HepG2 (cell line): ENCODE measurements at regions not wholly inside any gene's neighbourhood (a gene's known extent, or its start where the extent isn't known, plus 50 kb on each side); places are given as distances from the start of the nearest gene placed in this dataset.

Experiments
- EP300 ChIP-seq, 3 experiments: sonication (generic) in 1 of 3; formaldehyde crosslinking in 1 of 3; IDR thresholded peaks; 2 replicates each; pipeline versions ENCODE4 v1.5.1 to v1.6.1; 2011 to 2020; ENCODE audit warnings: low read depth in 2 of 3, low read length in 2 of 3, borderline replicate concordance in 1 of 3, improper control_type of control experiment in 1 of 3, mild to moderate bottlenecking in 1 of 3, missing genetic modification reagents in 1 of 3, moderate library complexity in 1 of 3
- HOXA3 ChIP-seq: sonication (generic); formaldehyde crosslinking; IDR thresholded peaks from 2 replicates; pipeline ENCODE4 v1.5.0; 2020; ENCODE audit warnings: missing genetic modification reagents
- KLF13 ChIP-seq: sonication (generic); formaldehyde crosslinking; IDR thresholded peaks from 2 replicates; pipeline ENCODE4 v1.4.0; 2020; ENCODE audit warnings: mild to moderate bottlenecking, missing genetic modification reagents
- POLR2A ChIP-seq, 2 experiments: IDR thresholded peaks; 2 replicates each; pipeline ENCODE4 v1.6.1; 2011; ENCODE audit warnings: low read depth in 2 of 2, low read length in 2 of 2, mild to moderate bottlenecking in 1 of 2, moderate library complexity in 1 of 2; ENCODE audit not compliant: insufficient read depth in 1 of 2
- RARG ChIP-seq: sonication (generic); formaldehyde crosslinking; IDR thresholded peaks from 2 replicates; pipeline ENCODE4 v1.4.0; 2020; ENCODE audit warnings: low read depth, mild to moderate bottlenecking, missing genetic modification reagents
- SRF ChIP-seq: IDR thresholded peaks from 2 replicates; pipeline ENCODE4 v1.6.1; 2011; ENCODE audit warnings: mild to moderate bottlenecking, low read depth, low read length, moderate library complexity
- TF ChIP-seq, protein P1 (sequence below): sonication (generic); formaldehyde crosslinking; IDR thresholded peaks from 2 replicates; pipeline ENCODE4 v1.5.0; 2020; ENCODE audit warnings: mild to moderate bottlenecking, missing genetic modification reagents, moderate library complexity

- TF ChIP-seq, protein P1, sequence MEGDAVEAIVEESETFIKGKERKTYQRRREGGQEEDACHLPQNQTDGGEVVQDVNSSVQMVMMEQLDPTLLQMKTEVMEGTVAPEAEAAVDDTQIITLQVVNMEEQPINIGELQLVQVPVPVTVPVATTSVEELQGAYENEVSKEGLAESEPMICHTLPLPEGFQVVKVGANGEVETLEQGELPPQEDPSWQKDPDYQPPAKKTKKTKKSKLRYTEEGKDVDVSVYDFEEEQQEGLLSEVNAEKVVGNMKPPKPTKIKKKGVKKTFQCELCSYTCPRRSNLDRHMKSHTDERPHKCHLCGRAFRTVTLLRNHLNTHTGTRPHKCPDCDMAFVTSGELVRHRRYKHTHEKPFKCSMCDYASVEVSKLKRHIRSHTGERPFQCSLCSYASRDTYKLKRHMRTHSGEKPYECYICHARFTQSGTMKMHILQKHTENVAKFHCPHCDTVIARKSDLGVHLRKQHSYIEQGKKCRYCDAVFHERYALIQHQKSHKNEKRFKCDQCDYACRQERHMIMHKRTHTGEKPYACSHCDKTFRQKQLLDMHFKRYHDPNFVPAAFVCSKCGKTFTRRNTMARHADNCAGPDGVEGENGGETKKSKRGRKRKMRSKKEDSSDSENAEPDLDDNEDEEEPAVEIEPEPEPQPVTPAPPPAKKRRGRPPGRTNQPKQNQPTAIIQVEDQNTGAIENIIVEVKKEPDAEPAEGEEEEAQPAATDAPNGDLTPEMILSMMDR (CRISPR knock-in tag) = no peak
- TF ChIP-seq EP300 (IDR thresholded peaks at IDR 0.05; ENCODE audit: low read depth in 2 of 2, low read length in 2 of 2) (no peak), EP300 (CRISPR knock-in tag; IDR thresholded peaks at IDR 0.05; ENCODE audit: borderline replicate concordance) (no peak), SRF (no peak), POLR2A (IDR thresholded peaks at IDR 0.05; ENCODE audit: insufficient read depth in 1 of 2, low read depth in 2 of 2, low read length in 2 of 2) (no peak), RARG (no peak), KLF13 (CRISPR knock-in tag) (no peak), HOXA3 (no peak)
Measured at GRCh38 chr5:32521481-32521880, 63.9 kb upstream of the SUB1 start.
